ENCODE measurements at regions not wholly inside any gene's neighbourhood (a gene's known extent, or its start where the extent isn't known, plus 50 kb on each side); places are given as distances from the start of the nearest gene placed in this dataset.
A peak's percentile ranks its signal among the peaks of the same experiment; 100 is the strongest.
"Not testable (repeated sequence)": the region's sequence is repeated elsewhere in the genome, so short reads cannot be mapped to it uniquely, and the experiment has no call there.

- Histone ChIP-seq H3K79me2 (ENCODE audit: control insufficient read depth, insufficient read depth, low read length, unreplicated experiment) (no peaks in the 10 kb centered on the region), H3K4me1 (ENCODE audit: control insufficient read depth, insufficient read depth, low read length, unreplicated experiment) (peaks cover 9% of the 10 kb centered on the region), H3K27ac (ENCODE audit: low read depth, low read length) (no peak overlapping the region), H2AFZ (ENCODE audit: low read length, unreplicated experiment) (no peak overlapping the region), H3K4me3 (ENCODE audit: low read depth, low read length) (no peak overlapping the region), H3K27me3 (ENCODE audit: insufficient read depth, low read length) (no peaks in the 10 kb centered on the region), H3K36me3 (ENCODE audit: insufficient read depth, low read length) (no peaks in the 10 kb centered on the region)
These were observed 174.2 kb upstream of the JADE1 start for GRCh38 chr4:128635141-128635954.

GRCh38 chr4:128633067-128633466, 176.4 kb upstream of the JADE1 start:
- H2AFZ ChIP-seq (ENCODE audit: low read length, unreplicated experiment): peak overlapping the region; percentile 9
- peaks cover 9% of the 10 kb centered on the region for H3K4me1 ChIP-seq (ENCODE audit: control insufficient read depth, insufficient read depth, low read length, unreplicated experiment)
- H3K27ac ChIP-seq (ENCODE audit: low read depth, low read length): no peak overlapping the region
- H3K27me3 ChIP-seq (ENCODE audit: insufficient read depth, low read length): no peaks in the 10 kb centered on the region
- no peaks in the 10 kb centered on the region for H3K36me3 ChIP-seq (ENCODE audit: insufficient read depth, low read length)
- H3K79me2 ChIP-seq (ENCODE audit: control insufficient read depth, insufficient read depth, low read length, unreplicated experiment): no peaks in the 10 kb centered on the region
- H3K4me3 ChIP-seq (ENCODE audit: low read depth, low read length): no peak overlapping the region

- H3K36me3 ChIP-seq (ENCODE audit: insufficient read depth, low read length): no peaks in the 10 kb centered on the region
- H3K79me2 ChIP-seq (ENCODE audit: control insufficient read depth, insufficient read depth, low read length, unreplicated experiment): no peaks in the 10 kb centered on the region
- H3K4me3 ChIP-seq (ENCODE audit: low read depth, low read length): no peak overlapping the region
- no peak overlapping the region for H2AFZ ChIP-seq (ENCODE audit: low read length, unreplicated experiment)
- H3K27ac ChIP-seq (ENCODE audit: low read depth, low read length): no peak overlapping the region
- H3K27me3 ChIP-seq (ENCODE audit: insufficient read depth, low read length): no peaks in the 10 kb centered on the region
- peaks cover 9% of the 10 kb centered on the region for H3K4me1 ChIP-seq (ENCODE audit: control insufficient read depth, insufficient read depth, low read length, unreplicated experiment)
These were observed 178.6 kb upstream of the JADE1 start for GRCh38 chr4:128630871-128631270.

GRCh38 chr4:128623508-128624215, 185.8 kb upstream of the JADE1 start:
- Histone ChIP-seq H3K4me1 (ENCODE audit: control insufficient read depth, insufficient read depth, low read length, unreplicated experiment) (no peaks in the 10 kb centered on the region), H3K36me3 (ENCODE audit: insufficient read depth, low read length) (0 out of 2 replicates have a peak, but pooled peaks cover 3% of the 10 kb centered on the region), H3K79me2 (ENCODE audit: control insufficient read depth, insufficient read depth, low read length, unreplicated experiment) (no peaks in the 10 kb centered on the region), H3K27ac (ENCODE audit: low read depth, low read length) (no peak overlapping the region), H3K27me3 (ENCODE audit: insufficient read depth, low read length) (no peaks in the 10 kb centered on the region), H2AFZ (ENCODE audit: low read length, unreplicated experiment) (no peak overlapping the region), H3K4me3 (ENCODE audit: low read depth, low read length) (no peak overlapping the region)

DNA sequence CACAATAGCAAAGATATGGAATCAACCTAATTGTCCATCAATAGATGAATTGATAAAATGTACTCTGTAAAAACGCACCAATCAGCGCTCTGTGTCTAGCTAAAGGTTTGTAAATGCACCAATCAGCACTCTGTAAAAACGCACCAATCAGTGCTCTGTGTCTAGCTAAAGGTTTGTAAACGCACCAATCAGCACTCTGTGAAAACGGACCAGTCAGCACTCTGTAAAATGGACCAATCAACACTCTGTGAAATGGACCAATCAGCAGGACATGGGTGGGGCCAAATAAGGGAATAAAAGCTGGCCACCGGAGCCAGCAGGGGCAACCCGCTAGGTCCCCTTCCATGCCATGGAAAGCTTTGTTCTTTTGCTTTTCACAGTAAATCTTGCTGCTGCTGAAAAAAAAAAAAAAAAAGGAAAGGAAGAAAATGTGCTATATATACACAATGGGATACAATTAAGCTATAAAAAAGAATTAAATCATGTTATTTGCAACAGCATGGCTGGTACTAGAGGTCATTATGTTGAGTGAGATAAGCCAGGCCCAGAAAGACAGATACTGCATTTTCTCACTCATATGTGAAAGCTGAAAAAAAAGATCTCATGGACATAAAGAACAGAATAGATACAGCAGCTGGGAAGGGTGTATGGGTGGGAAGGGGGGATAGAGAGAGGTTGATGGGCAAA, 189.1 kb upstream of the JADE1 start:
- not testable (repeated sequence) for H3K36me3 ChIP-seq (ENCODE audit: insufficient read depth, low read length); H3K4me3 ChIP-seq (ENCODE audit: low read depth, low read length); H3K79me2 ChIP-seq (ENCODE audit: control insufficient read depth, insufficient read depth, low read length, unreplicated experiment); H2AFZ ChIP-seq (ENCODE audit: low read length, unreplicated experiment); H3K27me3 ChIP-seq (ENCODE audit: insufficient read depth, low read length); H3K4me1 ChIP-seq (ENCODE audit: control insufficient read depth, insufficient read depth, low read length, unreplicated experiment); H3K27ac ChIP-seq (ENCODE audit: low read depth, low read length)

- H3K27me3 ChIP-seq (ENCODE audit: insufficient read depth, low read length): no peaks in the 10 kb centered on the region
- H3K36me3 ChIP-seq (ENCODE audit: insufficient read depth, low read length): 0 out of 2 replicates have a peak, but pooled peaks cover 3% of the 10 kb centered on the region
- H2AFZ ChIP-seq (ENCODE audit: low read length, unreplicated experiment): no peak overlapping the region
- H3K4me3 ChIP-seq (ENCODE audit: low read depth, low read length): no peak overlapping the region
- H3K4me1 ChIP-seq (ENCODE audit: control insufficient read depth, insufficient read depth, low read length, unreplicated experiment): no peaks in the 10 kb centered on the region
- H3K27ac ChIP-seq (ENCODE audit: low read depth, low read length): no peak overlapping the region
- no peaks in the 10 kb centered on the region for H3K79me2 ChIP-seq (ENCODE audit: control insufficient read depth, insufficient read depth, low read length, unreplicated experiment)
These were observed 194.3 kb upstream of the JADE1 start for GRCh38 chr4:128615197-128615596.

DNA sequence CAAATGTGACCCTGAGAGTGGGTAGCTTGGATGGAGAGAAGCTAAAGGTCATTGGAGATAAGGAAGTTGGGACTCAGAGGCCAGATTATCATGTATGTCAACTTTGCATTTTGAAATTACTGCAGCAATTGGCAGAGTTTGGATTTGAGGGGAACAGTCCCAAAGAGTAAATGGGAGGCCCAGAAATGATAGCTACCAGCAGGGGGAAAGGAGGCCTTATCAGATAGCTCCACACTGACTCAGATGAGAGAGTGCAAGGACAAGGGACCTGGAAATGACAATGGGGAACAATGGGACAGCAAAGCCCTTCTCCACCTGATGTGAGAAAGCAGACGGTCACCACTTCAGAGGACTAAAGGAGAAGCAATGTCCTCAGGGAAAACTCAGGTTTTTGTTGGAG, 201.5 kb upstream of the JADE1 start:
- no peak overlapping the region for H3K4me3 ChIP-seq (ENCODE audit: low read depth, low read length)
- H3K27me3 ChIP-seq (ENCODE audit: insufficient read depth, low read length): no peaks in the 10 kb centered on the region
- no peaks in the 10 kb centered on the region for H3K36me3 ChIP-seq (ENCODE audit: insufficient read depth, low read length)
- no peak overlapping the region for H3K27ac ChIP-seq (ENCODE audit: low read depth, low read length)
- peaks cover 25% of the 10 kb centered on the region for H3K4me1 ChIP-seq (ENCODE audit: control insufficient read depth, insufficient read depth, low read length, unreplicated experiment)
- no peaks in the 10 kb centered on the region for H3K79me2 ChIP-seq (ENCODE audit: control insufficient read depth, insufficient read depth, low read length, unreplicated experiment)
- H2AFZ ChIP-seq (ENCODE audit: low read length, unreplicated experiment): no peak overlapping the region

DNA sequence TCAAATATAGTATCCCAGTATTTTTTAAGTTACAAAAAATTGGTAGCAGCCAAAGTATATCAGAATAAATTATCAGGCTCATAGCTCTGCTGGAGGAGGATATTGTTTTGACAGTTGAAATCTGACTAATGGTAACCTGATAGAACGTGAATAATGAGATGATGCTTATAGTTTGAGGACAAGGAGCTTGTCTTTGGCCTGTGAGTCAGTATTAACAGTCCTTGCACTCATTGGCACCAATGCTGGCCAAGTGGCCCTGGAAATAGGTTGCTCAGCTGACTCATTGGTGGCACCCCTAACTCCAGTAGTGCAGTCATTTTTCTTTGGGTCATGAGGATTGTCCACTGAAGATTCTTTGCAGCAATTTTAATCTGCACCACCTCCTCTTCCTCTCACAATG, 203.3 kb upstream of the JADE1 start:
- Histone ChIP-seq H3K4me1 (ENCODE audit: control insufficient read depth, insufficient read depth, low read length, unreplicated experiment) (peaks cover 38% of the 10 kb centered on the region), H3K36me3 (ENCODE audit: insufficient read depth, low read length) (no peaks in the 10 kb centered on the region), H2AFZ (ENCODE audit: low read length, unreplicated experiment) (no peak overlapping the region), H3K79me2 (ENCODE audit: control insufficient read depth, insufficient read depth, low read length, unreplicated experiment) (no peaks in the 10 kb centered on the region), H3K27ac (ENCODE audit: low read depth, low read length) (peak overlapping the region; percentile 52), H3K4me3 (ENCODE audit: low read depth, low read length) (no peak overlapping the region), H3K27me3 (ENCODE audit: insufficient read depth, low read length) (no peaks in the 10 kb centered on the region)

DNA sequence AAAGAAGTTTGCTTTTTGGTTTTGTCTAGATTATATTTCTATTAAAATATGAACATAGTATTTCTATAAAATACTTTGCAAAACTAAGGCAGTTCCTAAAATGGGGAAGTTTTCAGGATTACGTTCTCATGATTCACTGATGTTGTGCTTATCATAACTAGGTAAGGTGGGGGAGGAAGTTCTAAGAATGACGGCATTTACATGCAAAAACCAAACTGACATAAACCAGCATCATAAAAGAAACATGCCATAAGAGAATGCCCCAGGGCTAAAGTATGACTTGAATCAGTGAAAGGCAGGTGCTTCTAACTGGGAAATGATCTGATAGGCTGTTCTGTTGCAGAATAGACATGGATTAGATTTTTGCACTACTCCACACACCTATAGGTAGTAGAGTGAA, 204.7 kb upstream of the JADE1 start:
- H3K79me2 ChIP-seq (ENCODE audit: control insufficient read depth, insufficient read depth, low read length, unreplicated experiment): no peaks in the 10 kb centered on the region
- no peak overlapping the region for H3K4me3 ChIP-seq (ENCODE audit: low read depth, low read length)
- H3K36me3 ChIP-seq (ENCODE audit: insufficient read depth, low read length): no peaks in the 10 kb centered on the region
- H2AFZ ChIP-seq (ENCODE audit: low read length, unreplicated experiment): no peak overlapping the region
- H3K4me1 ChIP-seq (ENCODE audit: control insufficient read depth, insufficient read depth, low read length, unreplicated experiment): peaks cover 51% of the 10 kb centered on the region
- H3K27me3 ChIP-seq (ENCODE audit: insufficient read depth, low read length): no peaks in the 10 kb centered on the region
- no peak overlapping the region for H3K27ac ChIP-seq (ENCODE audit: low read depth, low read length)

DNA sequence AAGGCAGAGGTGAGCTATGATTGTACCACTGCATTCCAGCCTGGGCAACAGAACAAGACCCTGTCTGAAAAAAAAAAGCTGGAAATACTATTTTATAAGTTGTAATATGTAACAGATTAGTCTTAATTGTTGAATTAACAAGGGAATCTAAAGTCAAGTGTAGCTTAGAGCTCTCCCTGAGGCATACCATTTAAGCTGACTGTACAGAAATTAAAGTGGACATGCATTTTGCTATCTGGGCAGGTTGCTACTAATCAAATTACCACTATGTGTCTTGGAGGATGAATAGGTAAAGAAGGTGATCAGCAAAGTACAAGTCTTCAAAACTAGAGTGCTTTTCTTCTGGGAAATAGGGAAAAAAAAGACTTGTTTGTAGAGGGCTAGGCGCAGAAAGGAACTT, 205.3 kb upstream of the JADE1 start:
- no peak overlapping the region for H2AFZ ChIP-seq (ENCODE audit: low read length, unreplicated experiment)
- no peaks in the 10 kb centered on the region for H3K79me2 ChIP-seq (ENCODE audit: control insufficient read depth, insufficient read depth, low read length, unreplicated experiment)
- H3K36me3 ChIP-seq (ENCODE audit: insufficient read depth, low read length): no peaks in the 10 kb centered on the region
- H3K27ac ChIP-seq (ENCODE audit: low read depth, low read length): no peak overlapping the region
- no peak overlapping the region for H3K4me3 ChIP-seq (ENCODE audit: low read depth, low read length)
- H3K4me1 ChIP-seq (ENCODE audit: control insufficient read depth, insufficient read depth, low read length, unreplicated experiment): peaks cover 57% of the 10 kb centered on the region
- no peaks in the 10 kb centered on the region for H3K27me3 ChIP-seq (ENCODE audit: insufficient read depth, low read length)

Measured in ACC112 (cell line).